NB4 (cell line): ENCODE measurements at regions not wholly inside any gene's neighbourhood (a gene's known extent, or its start where the extent isn't known, plus 50 kb on each side); places are given as distances from the start of the nearest gene placed in this dataset.

Experiments
- CTCF ChIP-seq: IDR thresholded peaks from one replicate; pipeline ENCODE4 v1.5.1; 2012; ENCODE audit warnings: low read depth, low read length
- POLR2A ChIP-seq: IDR thresholded peaks from 2 replicates; pipeline ENCODE4 v1.6.1; 2011; ENCODE audit warnings: mild to moderate bottlenecking; ENCODE audit not compliant: insufficient read length; ENCODE audit errors: extremely low read depth
- TF ChIP-seq, protein P1 (sequence below): IDR thresholded peaks from 2 replicates; pipeline ENCODE4 v1.6.1; 2011; ENCODE audit warnings: low read depth, low read length

GRCh38 chr20:53767206-53767930 lies 173.7 kb upstream of the ZNF217 start:
- TF ChIP-seq CTCF (no peak), POLR2A (no peak)
- TF ChIP-seq, protein P1, sequence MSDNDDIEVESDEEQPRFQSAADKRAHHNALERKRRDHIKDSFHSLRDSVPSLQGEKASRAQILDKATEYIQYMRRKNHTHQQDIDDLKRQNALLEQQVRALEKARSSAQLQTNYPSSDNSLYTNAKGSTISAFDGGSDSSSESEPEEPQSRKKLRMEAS: no peak
